Right lobe of liver (tissue), 6 donors: ENCODE measurements at regions not wholly inside any gene's neighbourhood (a gene's known extent, or its start where the extent isn't known, plus 50 kb on each side); places are given as distances from the start of the nearest gene placed in this dataset.
"Not testable (repeated sequence)": the region's sequence is repeated elsewhere in the genome, so short reads cannot be mapped to it uniquely, and the experiment has no call there.

Experiments
- ATAC-seq, 4 donors: fragments of 200-7000 bp; cut with Tn5 transposase; one replicate each; pipeline ENCODE4 v1.9.1; 2020; ENCODE audit warnings: mild to moderate bottlenecking in 4 of 4, moderate library complexity in 4 of 4
- DNase-seq, 3 donors: peaks; one replicate each; pipeline ENCODE4 v3.0.0-alpha.2; 2020
- H3K27ac ChIP-seq, 3 donors: fragments of 200-600 bp; one replicate each; pipeline ENCODE4 v1.8.0; 2022
- H3K27me3 ChIP-seq, 2 donors: fragments of 200-600 bp; one replicate each; pipeline ENCODE4 v1.8.0; 2022
- H3K36me3 ChIP-seq, 4 donors: fragments of 200-600 bp; sonication (generic) in 1 of 4; one replicate each; pipeline versions ENCODE4 v1.5.1 to v1.8.0; 2017 to 2022; ENCODE audit warnings: control low read depth in 1 of 4
- H3K4me1 ChIP-seq, 4 donors: fragments of 200-600 bp; sonication (generic) in 1 of 4; one replicate each; pipeline versions ENCODE4 v1.5.1 to v1.8.0; 2017 to 2022; ENCODE audit warnings: control low read depth in 1 of 4
- H3K4me3 ChIP-seq, 3 donors: fragments of 200-600 bp; one replicate each; pipeline ENCODE4 v1.8.0; 2022
- H3K9me3 ChIP-seq, 4 donors: fragments of 200-600 bp; sonication (generic) in 1 of 4; one replicate each; pipeline versions ENCODE4 v1.5.1 to v1.8.0; 2017 to 2022; ENCODE audit warnings: control low read depth in 1 of 4
- POLR2A ChIP-seq: fragments of 450-650 bp; IDR thresholded peaks from one replicate; pipeline ENCODE4 v1.6.1; 2017; ENCODE audit warnings: antibody characterized with exemption, mild to moderate bottlenecking
- WGBS: methylation state at CpG from one replicate; pipeline ENCODE4 v1.1.6; 2018; ENCODE audit warnings: low coverage, low lambda C conversion rate; ENCODE audit not compliant: insufficient coverage; ENCODE audit errors: missing lambda C conversion rate; 5-methylcytosine and 5-hydroxymethylcytosine counted together
- intact Hi-C, 2 donors: fragments of 100-400 bp; cut with DNase I; formaldehyde crosslinking; loops; one replicate each; pipeline versions ENCODE4 v1.11.2 to v1.14.1; 2022
- TF ChIP-seq, protein P1 (sequence below), 4 donors: fragments of 200-600 bp in 3 of 4; fragments of 450-650 bp in 1 of 4; IDR thresholded peaks; one replicate each; pipeline versions ENCODE4 v1.5.1 to v1.8.0; 2016 to 2022; ENCODE audit warnings: antibody characterized with exemption in 4 of 4, mild to moderate bottlenecking in 2 of 4
- donor health status: DM: no; HTN: yes; CAD: no.
- donor health status: DM: no; HTN: no; CAD: no.
- donor health status: DM: no; HTN: no; CAD: no.
- donor health status: DM: no; HTN: yes; CAD: no.
- donor health status: DM: no; HTN: yes; CAD: no.

DNA sequence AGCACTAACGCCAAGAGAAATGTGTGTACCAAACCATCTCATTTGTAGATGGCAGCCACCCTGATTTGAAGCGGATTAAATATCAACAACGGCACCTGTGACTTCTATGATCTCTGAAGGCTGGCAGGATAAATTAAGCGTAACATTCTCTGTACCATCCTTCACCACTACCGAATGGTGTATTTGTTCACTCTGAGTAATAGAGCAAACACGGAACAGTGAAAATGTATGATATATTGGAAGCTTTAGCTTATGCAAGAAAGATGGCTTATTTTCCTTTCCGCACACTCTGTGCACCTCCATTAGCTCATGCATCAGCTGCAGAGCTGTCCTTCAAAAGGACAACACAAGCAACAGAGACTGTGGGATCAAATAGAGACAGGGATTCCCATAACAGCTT lies 431.1 kb downstream of the PRELID2 start:
- no peak overlapping the region for H3K27ac ChIP-seq
- no peaks in the 10 kb centered on the region for H3K36me3 ChIP-seq
- H3K4me3 ChIP-seq: no peak overlapping the region
- 69% methylated on average over 4 of the region's 7 CpGs for WGBS
- no peaks in the 10 kb centered on the region for H3K27me3 ChIP-seq
- no peaks in the 10 kb centered on the region for H3K9me3 ChIP-seq
- H3K4me1 ChIP-seq: no peaks in the 10 kb centered on the region
- DNase-seq (no peak), ATAC-seq (no peak)
- intact Hi-C loops: no loop called here
- TF ChIP-seq, protein P1, sequence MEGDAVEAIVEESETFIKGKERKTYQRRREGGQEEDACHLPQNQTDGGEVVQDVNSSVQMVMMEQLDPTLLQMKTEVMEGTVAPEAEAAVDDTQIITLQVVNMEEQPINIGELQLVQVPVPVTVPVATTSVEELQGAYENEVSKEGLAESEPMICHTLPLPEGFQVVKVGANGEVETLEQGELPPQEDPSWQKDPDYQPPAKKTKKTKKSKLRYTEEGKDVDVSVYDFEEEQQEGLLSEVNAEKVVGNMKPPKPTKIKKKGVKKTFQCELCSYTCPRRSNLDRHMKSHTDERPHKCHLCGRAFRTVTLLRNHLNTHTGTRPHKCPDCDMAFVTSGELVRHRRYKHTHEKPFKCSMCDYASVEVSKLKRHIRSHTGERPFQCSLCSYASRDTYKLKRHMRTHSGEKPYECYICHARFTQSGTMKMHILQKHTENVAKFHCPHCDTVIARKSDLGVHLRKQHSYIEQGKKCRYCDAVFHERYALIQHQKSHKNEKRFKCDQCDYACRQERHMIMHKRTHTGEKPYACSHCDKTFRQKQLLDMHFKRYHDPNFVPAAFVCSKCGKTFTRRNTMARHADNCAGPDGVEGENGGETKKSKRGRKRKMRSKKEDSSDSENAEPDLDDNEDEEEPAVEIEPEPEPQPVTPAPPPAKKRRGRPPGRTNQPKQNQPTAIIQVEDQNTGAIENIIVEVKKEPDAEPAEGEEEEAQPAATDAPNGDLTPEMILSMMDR (IDR thresholded peaks at IDR 0.05): no peak
- TF ChIP-seq POLR2A: no peak

DNA sequence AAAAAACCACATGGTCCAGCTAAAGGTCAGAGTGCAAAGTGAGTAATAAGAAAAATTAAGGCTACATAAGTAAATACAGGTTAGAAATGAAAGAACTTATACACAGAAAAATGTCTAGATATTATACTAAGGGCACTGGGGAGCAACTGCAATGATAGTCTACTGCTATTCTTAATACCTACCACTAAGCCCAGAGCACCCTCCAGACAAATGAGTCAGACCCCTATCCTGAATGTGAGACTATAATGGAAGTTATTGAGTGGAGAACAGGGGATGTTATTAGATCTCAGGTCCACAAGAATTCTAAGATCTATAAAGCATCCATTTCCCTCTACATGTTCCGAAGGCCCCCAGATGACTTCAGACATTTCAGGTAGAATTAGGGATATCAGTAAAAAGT lies 438.3 kb downstream of the PRELID2 start:
- Histone ChIP-seq H3K27me3 (no peaks in the 10 kb centered on the region), H3K27ac (no peak overlapping the region), H3K4me1 (no peaks in the 10 kb centered on the region), H3K4me3 (no peak overlapping the region), H3K9me3 (no peaks in the 10 kb centered on the region), H3K36me3 (no peaks in the 10 kb centered on the region)
- TF ChIP-seq, protein P1 (IDR thresholded peaks at IDR 0.05): no peak
- TF ChIP-seq POLR2A: no peak
- DNase-seq: no peak
- ATAC-seq: no peak
- intact Hi-C loops: no loop called here
- 63% methylated on average over 1 of the region's 1 CpG for WGBS

DNA sequence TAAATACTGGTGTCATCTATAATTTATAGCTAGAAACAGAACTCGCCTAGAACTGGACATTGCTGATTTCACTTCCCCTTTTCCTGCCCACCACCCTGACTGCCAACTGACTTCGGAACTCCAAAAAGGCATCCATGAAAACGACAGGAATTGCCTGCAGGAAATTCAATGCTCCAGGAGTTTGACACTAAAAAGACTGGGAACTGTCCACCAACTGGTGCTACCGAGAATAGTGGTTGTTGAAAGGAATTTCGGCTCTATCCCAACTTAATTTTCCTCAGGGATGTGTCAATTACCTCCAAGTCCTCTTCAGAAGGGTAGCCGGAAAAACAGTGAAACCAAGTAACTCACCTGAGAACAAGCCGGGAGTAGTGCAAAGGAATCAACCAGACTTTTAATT lies 440.0 kb downstream of the PRELID2 start:
- H3K27ac ChIP-seq, H3K27me3 ChIP-seq, H3K4me1 ChIP-seq, intact Hi-C loops, H3K4me3 ChIP-seq, H3K9me3 ChIP-seq, DNase-seq, ATAC-seq, H3K36me3 ChIP-seq: not testable (repeated sequence)
- WGBS: 57% methylated on average over 6 of the region's 7 CpGs

DNA sequence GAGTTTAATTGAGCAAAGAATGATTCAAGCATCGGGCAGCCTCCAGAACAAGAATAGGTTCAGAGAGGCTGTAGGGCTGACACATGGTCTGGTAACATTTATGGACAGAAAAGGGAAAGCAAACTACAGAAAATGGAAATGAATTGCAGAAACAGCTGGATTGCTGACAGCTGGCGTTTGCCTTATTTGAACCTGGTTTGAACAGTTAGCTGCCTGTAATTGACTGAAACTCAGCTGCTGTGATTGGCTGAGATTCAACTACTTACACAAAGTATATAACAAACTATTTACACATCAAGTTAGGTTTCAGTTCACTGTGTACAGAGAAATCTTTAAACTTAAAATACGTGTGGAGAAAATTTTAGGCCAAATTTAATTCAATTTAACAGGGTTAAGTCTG lies 441.7 kb downstream of the PRELID2 start:
- intact Hi-C loops: no loop called here
- H3K9me3 ChIP-seq: no peaks in the 10 kb centered on the region
- ATAC-seq (no peak), DNase-seq (no peak)
- H3K36me3 ChIP-seq: no peaks in the 10 kb centered on the region
- H3K4me1 ChIP-seq: no peaks in the 10 kb centered on the region
- H3K4me3 ChIP-seq: no peak overlapping the region
- WGBS: 71% methylated on average over 2 of the region's 3 CpGs
- no peak for TF ChIP-seq POLR2A
- TF ChIP-seq, protein P1 (IDR thresholded peaks at IDR 0.05): no peak
- no peak overlapping the region for H3K27ac ChIP-seq
- no peaks in the 10 kb centered on the region for H3K27me3 ChIP-seq

DNA sequence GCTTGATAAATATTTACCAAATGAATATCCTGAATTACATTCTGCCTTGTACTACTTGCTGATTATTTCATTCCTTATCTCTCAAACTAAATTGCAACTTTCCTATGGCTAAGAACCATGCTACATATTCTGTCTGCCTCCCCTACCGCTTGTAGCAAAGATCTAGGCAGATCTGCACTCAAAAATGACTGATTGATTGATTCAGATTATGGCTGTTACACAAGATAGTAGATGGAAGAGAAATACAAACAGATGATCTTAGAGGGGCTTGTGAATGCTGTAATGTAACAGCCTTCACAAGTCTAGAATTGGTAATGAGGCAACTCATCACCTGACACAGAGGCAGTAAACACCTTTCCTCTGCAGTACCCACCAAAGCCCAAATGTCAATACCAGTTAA lies 446.1 kb downstream of the PRELID2 start:
- no peak overlapping the region for H3K4me3 ChIP-seq
- H3K4me1 ChIP-seq: no peaks in the 10 kb centered on the region
- H3K27ac ChIP-seq: no peak overlapping the region
- DNase-seq (no peak), ATAC-seq (no peak)
- no peaks in the 10 kb centered on the region for H3K27me3 ChIP-seq
- H3K9me3 ChIP-seq: no peaks in the 10 kb centered on the region
- 44% methylated on average over 1 of the region's 1 CpG for WGBS
- intact Hi-C loops: no loop called here
- no peaks in the 10 kb centered on the region for H3K36me3 ChIP-seq
- TF ChIP-seq, protein P1 (IDR thresholded peaks at IDR 0.05): no peak
- no peak for TF ChIP-seq POLR2A
